Right renal cortex interstitium (tissue), 3 donors: ENCODE measurements at regions not wholly inside any gene's neighbourhood (a gene's known extent, or its start where the extent isn't known, plus 50 kb on each side); places are given as distances from the start of the nearest gene placed in this dataset.

Experiments
- DNase-seq, 3 donors: peaks; one replicate each; pipeline ENCODE4 v3.0.0-alpha.2; 2013; ENCODE audit warnings: low read depth in 3 of 3, low spot score in 2 of 3

DNA sequence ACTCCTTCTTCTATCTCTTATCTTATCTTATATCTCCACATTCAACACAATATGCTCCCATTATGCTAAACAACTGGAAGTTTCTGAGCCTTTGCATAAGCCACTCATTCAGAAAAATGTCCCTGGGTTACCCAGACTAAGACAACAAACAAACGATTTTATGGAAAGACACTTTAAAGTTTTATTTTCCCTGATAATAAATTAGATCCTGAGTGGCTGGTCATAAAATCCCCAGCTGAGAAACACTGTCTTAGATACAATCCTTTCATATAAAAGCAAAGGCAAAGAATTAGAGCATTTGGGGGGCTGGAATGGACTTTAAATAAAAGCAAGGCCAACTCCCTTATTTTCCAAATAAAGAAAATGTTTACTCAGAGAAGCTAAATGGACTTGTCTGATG lies 322.3 kb downstream of the GBE1 start:
- peak; percentile 21 to 27 (median 23) for DNase-seq

- no peak for DNase-seq
Measured at GRCh38 chr3:81437683-81438082, 323.8 kb downstream of the GBE1 start.

GRCh38 chr3:81436182-81436581 lies 325.3 kb downstream of the GBE1 start:
- no peak for DNase-seq

GRCh38 chr3:81435050-81435449 lies 326.4 kb downstream of the GBE1 start:
- DNase-seq = no peak

- DNase-seq = no peak
Measured at GRCh38 chr3:81434161-81434560, 327.3 kb downstream of the GBE1 start.

GRCh38 chr3:81433675-81434074 lies 327.8 kb downstream of the GBE1 start:
- no peak for DNase-seq

- no peak for DNase-seq
Measured at GRCh38 chr3:81432456-81432855, 329.0 kb downstream of the GBE1 start.

- DNase-seq = no peak
Measured at GRCh38 chr3:81426826-81427577, 334.4 kb downstream of the GBE1 start.

GRCh38 chr3:81425198-81425868 lies 336.1 kb downstream of the GBE1 start:
- DNase-seq = no peak

GRCh38 chr3:81419228-81419627 lies 342.2 kb downstream of the GBE1 start:
- DNase-seq = no peak

DNA sequence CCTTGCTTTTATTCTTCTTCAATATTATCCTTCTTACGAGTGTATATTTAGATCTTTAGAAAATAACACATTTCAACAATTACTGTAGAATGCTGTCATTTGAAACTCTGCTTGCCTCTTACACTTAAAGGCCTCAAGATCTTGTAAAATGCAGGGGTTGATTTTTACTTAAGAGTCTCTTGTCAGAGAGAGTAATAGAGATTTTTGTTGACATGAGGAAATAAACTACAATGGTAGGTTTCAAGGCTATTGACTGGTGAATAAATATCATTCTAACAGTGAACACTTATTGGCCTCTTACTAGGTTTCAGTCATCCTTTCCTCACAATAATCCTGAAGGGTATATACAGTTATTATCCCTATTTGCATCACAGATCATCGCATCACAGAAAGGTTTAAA lies 344.6 kb downstream of the GBE1 start:
- no peak for DNase-seq

DNA sequence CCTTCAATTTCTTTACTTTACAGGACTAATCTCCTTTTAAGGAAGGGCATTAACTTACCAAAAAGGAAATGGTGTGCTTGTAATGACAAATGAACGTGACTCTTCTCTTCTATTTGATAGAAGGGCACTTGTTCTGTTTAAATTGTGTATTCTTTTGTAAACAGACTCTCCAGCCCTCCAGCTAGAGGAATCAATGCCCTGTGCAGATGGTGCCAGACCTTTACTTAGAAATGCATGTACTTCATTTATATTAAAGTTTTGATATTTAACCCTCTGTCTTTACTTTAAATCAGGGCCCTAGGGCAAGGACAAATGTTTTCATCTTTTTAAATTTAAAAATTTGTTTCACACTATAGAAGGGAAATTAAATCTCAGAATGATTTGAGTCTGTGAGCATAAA lies 355.1 kb downstream of the GBE1 start:
- DNase-seq = no peak

- no peak for DNase-seq
Measured at GRCh38 chr3:81395739-81396513, 365.5 kb downstream of the GBE1 start.

DNA sequence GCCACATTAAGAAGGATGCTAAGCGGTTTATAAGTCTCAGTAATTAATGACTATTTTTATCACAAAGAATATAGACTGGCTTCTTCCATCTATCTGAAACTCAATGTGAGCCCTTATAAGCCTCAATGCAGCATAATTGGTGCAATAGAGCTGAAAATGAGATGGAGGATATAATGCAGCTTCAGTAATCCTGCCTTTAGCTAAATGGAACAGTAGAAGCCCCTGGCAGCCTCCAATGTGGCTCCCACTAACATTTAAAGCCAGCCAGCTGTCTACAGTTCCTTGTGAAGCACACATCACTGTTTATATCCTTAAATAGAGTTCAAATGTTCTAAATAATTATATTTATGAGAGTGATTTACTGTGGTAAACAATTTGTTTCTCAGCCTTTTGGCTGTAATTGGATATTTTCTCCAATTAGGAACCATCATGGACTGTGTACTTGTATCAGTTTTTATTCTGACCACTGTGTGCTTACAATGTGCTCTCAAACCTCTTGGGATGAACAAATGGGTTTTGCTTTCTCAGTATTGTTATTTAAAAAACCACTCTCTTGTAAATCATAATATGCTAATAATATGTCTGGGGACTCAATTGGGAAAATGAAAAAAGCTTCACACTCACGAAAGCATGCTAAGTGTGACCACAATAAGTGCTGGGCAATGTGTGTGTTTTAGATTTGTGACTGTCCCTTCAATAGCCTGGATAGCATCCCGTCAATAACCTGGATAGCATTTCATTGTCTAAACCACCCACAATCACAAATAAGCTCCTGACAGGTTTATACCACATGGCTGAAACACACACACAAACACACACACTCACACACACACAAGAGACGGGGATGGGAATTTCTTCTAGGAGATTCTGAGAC lies 366.6 kb downstream of the GBE1 start:
- no peak for DNase-seq

DNA sequence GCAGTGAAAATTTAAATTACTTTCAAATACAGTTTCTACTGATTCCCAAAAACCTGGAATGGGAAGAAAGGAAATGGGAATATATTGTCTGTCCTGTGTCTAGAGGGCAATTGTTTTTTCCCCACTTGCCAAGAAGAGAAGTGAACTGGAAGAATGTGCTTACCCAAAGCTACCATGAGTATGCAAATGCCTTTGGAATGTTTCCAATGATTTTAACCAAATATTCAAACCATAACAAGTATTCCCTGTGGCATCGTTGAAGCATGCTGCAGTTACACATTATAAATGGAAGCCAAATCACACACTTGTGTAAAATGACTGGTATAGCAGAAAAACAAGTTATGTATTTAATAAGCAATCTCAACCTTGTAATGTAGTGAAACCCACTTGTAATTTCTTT lies 368.2 kb downstream of the GBE1 start:
- DNase-seq = no peak

DNA sequence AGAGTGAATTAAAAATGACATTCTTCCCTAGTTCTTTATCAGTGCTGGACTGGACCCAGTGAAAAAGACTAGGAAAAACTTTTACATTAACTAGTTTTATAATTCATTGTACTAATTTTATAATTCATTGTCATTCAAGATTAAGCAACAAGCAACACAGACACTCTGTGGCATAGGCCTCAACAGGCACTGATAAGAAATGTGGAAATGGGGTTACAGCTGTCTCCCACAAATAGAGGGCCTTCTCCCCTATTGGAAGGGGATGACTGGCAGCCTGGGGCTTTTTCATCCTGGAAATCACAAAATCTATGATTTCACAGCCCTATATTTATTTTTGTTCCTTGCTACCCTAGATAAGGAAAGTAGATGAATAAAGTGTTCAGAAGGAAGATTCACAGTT lies 370.6 kb downstream of the GBE1 start:
- DNase-seq = no peak

DNA sequence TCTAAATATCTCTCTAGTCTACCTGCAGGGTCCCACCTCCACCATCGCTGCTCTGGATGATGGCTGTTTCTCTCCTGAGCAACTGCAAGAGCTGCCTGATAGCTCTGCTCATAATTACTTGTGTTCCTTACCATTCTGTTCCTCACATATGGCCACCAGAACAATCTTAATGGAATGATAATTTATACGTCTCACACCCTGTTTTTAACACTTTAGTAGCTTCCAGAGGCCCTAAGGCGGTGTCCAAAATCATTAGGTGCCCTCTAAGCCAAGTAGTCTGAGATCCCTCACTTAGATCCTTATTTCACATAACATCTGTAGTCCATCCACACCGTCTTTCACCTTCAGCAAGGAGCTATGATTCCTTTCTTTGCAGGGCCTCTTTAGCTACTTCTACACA lies 373.3 kb downstream of the GBE1 start:
- DNase-seq = no peak

DNA sequence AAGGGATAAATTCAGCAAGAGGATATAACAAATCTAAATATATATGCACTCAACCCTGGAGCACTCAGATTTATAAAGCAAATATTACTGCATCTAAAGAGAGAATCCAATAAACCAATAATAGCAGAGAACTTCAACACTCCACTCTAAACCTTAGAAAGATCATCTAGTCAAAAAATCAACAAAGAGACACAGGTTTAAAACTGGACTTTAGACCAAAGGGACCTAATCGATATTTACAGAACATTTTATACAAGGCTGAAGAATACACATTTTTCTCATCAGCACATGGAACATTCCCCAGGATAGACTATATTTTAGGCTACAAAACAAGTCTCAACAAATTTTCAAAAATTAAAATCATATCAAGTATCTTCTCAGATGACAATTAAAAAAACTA lies 379.0 kb downstream of the GBE1 start:
- DNase-seq = no peak

DNA sequence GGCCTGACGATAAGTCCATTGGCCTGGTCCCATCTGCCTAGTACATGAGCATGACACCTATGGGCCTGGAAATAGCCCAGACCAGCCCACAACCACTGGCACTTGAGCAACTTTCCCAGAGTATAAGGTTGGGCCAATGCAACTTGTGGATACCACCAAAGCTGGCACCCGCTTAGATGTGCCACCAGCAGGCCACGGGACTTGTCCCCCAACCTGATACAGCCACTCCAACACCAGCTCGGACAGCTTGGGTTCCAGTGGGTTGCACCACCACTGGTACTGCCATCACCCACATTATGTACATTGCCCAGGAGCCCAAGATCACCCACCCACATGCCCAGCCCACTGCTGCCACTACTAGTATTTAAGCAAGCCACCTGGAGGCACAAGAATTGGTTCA lies 381.2 kb downstream of the GBE1 start:
- no peak for DNase-seq

DNA sequence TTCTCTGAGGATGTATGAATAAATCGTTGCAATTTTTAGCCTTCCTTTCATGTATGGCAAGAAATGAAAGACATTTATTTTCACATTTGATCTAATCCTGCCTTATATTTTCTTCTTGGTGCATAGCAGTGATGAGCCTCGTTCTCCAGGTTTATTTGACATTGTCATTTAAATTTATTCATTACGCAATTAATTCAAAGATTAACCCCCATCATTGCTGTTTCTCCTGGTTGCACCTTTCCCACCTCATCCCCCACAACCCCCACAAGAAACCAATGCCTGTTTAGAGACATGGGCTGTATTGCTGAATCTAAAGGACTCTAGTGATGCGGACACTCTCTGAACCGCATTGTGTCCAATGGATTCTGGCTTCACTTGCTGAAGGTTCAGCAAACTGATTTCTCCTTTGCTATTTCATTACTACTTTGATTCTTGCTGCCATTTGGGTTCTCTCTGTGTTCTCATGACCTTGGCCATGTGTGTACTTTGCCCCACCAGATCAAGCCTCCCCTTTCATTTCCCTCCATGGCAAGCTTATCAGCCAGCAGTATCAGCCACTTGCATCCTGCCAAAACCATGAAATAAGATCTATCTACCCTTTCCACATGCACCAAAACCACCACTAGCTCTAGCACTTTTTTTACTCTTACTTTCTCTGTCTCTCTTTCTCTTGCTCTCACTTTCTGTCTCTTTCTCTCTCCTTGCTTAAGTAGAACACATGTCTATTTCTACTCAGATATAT lies 382.7 kb downstream of the GBE1 start:
- no peak for DNase-seq
